PC-9 (cell line): ENCODE measurements at regions not wholly inside any gene's neighbourhood (a gene's known extent, or its start where the extent isn't known, plus 50 kb on each side); places are given as distances from the start of the nearest gene placed in this dataset.

ENCODE experiments used
- EZH2 ChIP-seq: fragments of 200-600 bp; sonication (generic); IDR thresholded peaks from 2 replicates; pipeline ENCODE4 v1.8.0; 2017; ENCODE audit warnings: antibody characterized with exemption, low read depth
- TF ChIP-seq, protein P1 (sequence below): fragments of 200-600 bp; sonication (generic); conservative IDR thresholded peaks from 2 replicates; pipeline ENCODE4 v1.6.1; 2017; ENCODE audit warnings: mixed run types, antibody characterized with exemption, mild to moderate bottlenecking, moderate library complexity

DNA sequence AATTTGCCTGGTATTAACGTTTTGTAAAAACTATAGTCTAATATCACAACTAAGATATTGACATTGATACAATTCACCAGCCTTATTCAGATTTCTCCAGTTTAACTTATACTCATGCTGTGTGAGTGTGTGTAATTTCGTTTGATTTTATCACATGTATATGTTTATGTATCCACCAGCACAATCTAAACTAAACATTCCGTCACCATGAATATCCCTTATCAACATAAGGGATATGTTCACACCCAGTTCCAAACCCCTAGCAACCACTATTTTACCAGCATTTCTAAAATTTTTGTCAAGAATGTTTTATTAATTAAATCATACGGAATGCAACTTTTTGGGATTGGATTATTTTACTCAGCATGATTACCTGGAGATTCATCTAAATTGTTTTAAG is 450.3 kb downstream of the FBXO15 start:
- TF ChIP-seq, protein P1, sequence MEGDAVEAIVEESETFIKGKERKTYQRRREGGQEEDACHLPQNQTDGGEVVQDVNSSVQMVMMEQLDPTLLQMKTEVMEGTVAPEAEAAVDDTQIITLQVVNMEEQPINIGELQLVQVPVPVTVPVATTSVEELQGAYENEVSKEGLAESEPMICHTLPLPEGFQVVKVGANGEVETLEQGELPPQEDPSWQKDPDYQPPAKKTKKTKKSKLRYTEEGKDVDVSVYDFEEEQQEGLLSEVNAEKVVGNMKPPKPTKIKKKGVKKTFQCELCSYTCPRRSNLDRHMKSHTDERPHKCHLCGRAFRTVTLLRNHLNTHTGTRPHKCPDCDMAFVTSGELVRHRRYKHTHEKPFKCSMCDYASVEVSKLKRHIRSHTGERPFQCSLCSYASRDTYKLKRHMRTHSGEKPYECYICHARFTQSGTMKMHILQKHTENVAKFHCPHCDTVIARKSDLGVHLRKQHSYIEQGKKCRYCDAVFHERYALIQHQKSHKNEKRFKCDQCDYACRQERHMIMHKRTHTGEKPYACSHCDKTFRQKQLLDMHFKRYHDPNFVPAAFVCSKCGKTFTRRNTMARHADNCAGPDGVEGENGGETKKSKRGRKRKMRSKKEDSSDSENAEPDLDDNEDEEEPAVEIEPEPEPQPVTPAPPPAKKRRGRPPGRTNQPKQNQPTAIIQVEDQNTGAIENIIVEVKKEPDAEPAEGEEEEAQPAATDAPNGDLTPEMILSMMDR = no peak
- TF ChIP-seq EZH2 = no peak
